ENCODE measurements at regions not wholly inside any gene's neighbourhood (a gene's known extent, or its start where the extent isn't known, plus 50 kb on each side); places are given as distances from the start of the nearest gene placed in this dataset.

GRCh38 chr12:58596381-58596780 is 323.9 kb downstream of the LRIG3 start:
- Histone ChIP-seq H3K9ac (ENCODE audit: low read length) (no peak overlapping the region), H3K27ac (ENCODE audit: low read length) (no peak overlapping the region), H3K36me3 (replicated peaks; ENCODE audit: low read depth, low read length) (no peaks in the 10 kb centered on the region), H3K4me3 (ENCODE audit: low read length) (no peak overlapping the region), H3K9me3 (ENCODE audit: insufficient read depth, low read length) (no peaks in the 10 kb centered on the region), H3K79me2 (ENCODE audit: low read length) (no peaks in the 10 kb centered on the region), H2AFZ (ENCODE audit: low read depth, low read length) (no peak overlapping the region), H4K20me1 (ENCODE audit: insufficient read depth, low read length) (no peaks in the 10 kb centered on the region), H3K4me1 (ENCODE audit: low read length) (no peaks in the 10 kb centered on the region), H3K4me2 (ENCODE audit: low read length) (no peak overlapping the region), H3K27me3 (ENCODE audit: low read depth, low read length) (no peaks in the 10 kb centered on the region)
- TF ChIP-seq EZH2phosphoT487 (IDR thresholded peaks at IDR 0.05; ENCODE audit: low read depth) = no peak
- TF ChIP-seq CTCF (IDR thresholded peaks at IDR 0.05; ENCODE audit: low read depth, low read length) = no peak

GRCh38 chr12:58601529-58601928 is 318.8 kb downstream of the LRIG3 start:
- Histone ChIP-seq H3K4me2 (ENCODE audit: low read length) (no peak overlapping the region), H3K79me2 (ENCODE audit: low read length) (no peaks in the 10 kb centered on the region), H3K27ac (ENCODE audit: low read length) (no peak overlapping the region), H3K27me3 (ENCODE audit: low read depth, low read length) (no peaks in the 10 kb centered on the region), H4K20me1 (ENCODE audit: insufficient read depth, low read length) (no peaks in the 10 kb centered on the region), H3K9me3 (ENCODE audit: insufficient read depth, low read length) (no peaks in the 10 kb centered on the region), H3K4me3 (ENCODE audit: low read length) (no peak overlapping the region), H3K4me1 (ENCODE audit: low read length) (no peaks in the 10 kb centered on the region), H2AFZ (ENCODE audit: low read depth, low read length) (no peak overlapping the region), H3K36me3 (replicated peaks; ENCODE audit: low read depth, low read length) (no peaks in the 10 kb centered on the region), H3K9ac (ENCODE audit: low read length) (no peak overlapping the region)
- TF ChIP-seq CTCF (IDR thresholded peaks at IDR 0.05; ENCODE audit: low read depth, low read length) = no peak
- TF ChIP-seq EZH2phosphoT487 (IDR thresholded peaks at IDR 0.05; ENCODE audit: low read depth) = no peak

- Histone ChIP-seq H3K9me3 (ENCODE audit: insufficient read depth, low read length) (no peaks in the 10 kb centered on the region), H3K36me3 (replicated peaks; ENCODE audit: low read depth, low read length) (no peaks in the 10 kb centered on the region), H4K20me1 (ENCODE audit: insufficient read depth, low read length) (no peaks in the 10 kb centered on the region), H2AFZ (ENCODE audit: low read depth, low read length) (no peak overlapping the region), H3K4me3 (ENCODE audit: low read length) (no peak overlapping the region), H3K4me2 (ENCODE audit: low read length) (no peak overlapping the region), H3K27me3 (ENCODE audit: low read depth, low read length) (no peaks in the 10 kb centered on the region), H3K27ac (ENCODE audit: low read length) (no peak overlapping the region), H3K9ac (ENCODE audit: low read length) (no peak overlapping the region), H3K4me1 (ENCODE audit: low read length) (no peaks in the 10 kb centered on the region), H3K79me2 (ENCODE audit: low read length) (no peaks in the 10 kb centered on the region)
- no peak for TF ChIP-seq EZH2phosphoT487 (IDR thresholded peaks at IDR 0.05; ENCODE audit: low read depth)
Observed at GRCh38 chr12:58602179-58602578, 318.1 kb downstream of the LRIG3 start.

- no peak overlapping the region for H3K4me3 ChIP-seq (ENCODE audit: low read length)
- H3K9ac ChIP-seq (ENCODE audit: low read length) = no peak overlapping the region
- H3K36me3 ChIP-seq (replicated peaks; ENCODE audit: low read depth, low read length) = no peaks in the 10 kb centered on the region
- H2AFZ ChIP-seq (ENCODE audit: low read depth, low read length) = no peak overlapping the region
- no peak overlapping the region for H3K4me2 ChIP-seq (ENCODE audit: low read length)
- H3K27ac ChIP-seq (ENCODE audit: low read length) = no peak overlapping the region
- no peaks in the 10 kb centered on the region for H3K4me1 ChIP-seq (ENCODE audit: low read length)
- TF ChIP-seq EZH2phosphoT487 (IDR thresholded peaks at IDR 0.05; ENCODE audit: low read depth) = no peak
- TF ChIP-seq CTCF (IDR thresholded peaks at IDR 0.05; ENCODE audit: low read depth, low read length) = no peak
- no peaks in the 10 kb centered on the region for H4K20me1 ChIP-seq (ENCODE audit: insufficient read depth, low read length)
- H3K27me3 ChIP-seq (ENCODE audit: low read depth, low read length) = no peaks in the 10 kb centered on the region
- H3K9me3 ChIP-seq (ENCODE audit: insufficient read depth, low read length) = no peaks in the 10 kb centered on the region
- H3K79me2 ChIP-seq (ENCODE audit: low read length) = no peaks in the 10 kb centered on the region
Observed at GRCh38 chr12:58602736-58603135, 317.6 kb downstream of the LRIG3 start.

- Histone ChIP-seq H2AFZ (ENCODE audit: low read depth, low read length) (no peak overlapping the region), H3K9me3 (ENCODE audit: insufficient read depth, low read length) (no peaks in the 10 kb centered on the region), H3K36me3 (replicated peaks; ENCODE audit: low read depth, low read length) (no peaks in the 10 kb centered on the region), H3K79me2 (ENCODE audit: low read length) (no peaks in the 10 kb centered on the region), H3K27ac (ENCODE audit: low read length) (no peak overlapping the region), H3K4me2 (ENCODE audit: low read length) (no peak overlapping the region), H3K27me3 (ENCODE audit: low read depth, low read length) (no peaks in the 10 kb centered on the region), H3K4me1 (ENCODE audit: low read length) (no peaks in the 10 kb centered on the region), H3K4me3 (ENCODE audit: low read length) (no peak overlapping the region), H4K20me1 (ENCODE audit: insufficient read depth, low read length) (no peaks in the 10 kb centered on the region), H3K9ac (ENCODE audit: low read length) (no peak overlapping the region)
- TF ChIP-seq EZH2phosphoT487 (IDR thresholded peaks at IDR 0.05; ENCODE audit: low read depth) = no peak
- no peak for TF ChIP-seq CTCF (IDR thresholded peaks at IDR 0.05; ENCODE audit: low read depth, low read length)
Observed at GRCh38 chr12:58607805-58608204, 312.5 kb downstream of the LRIG3 start.
